Femur (tissue), 1 donor: ENCODE measurements at regions not wholly inside any gene's neighbourhood (a gene's known extent, or its start where the extent isn't known, plus 50 kb on each side); places are given as distances from the start of the nearest gene placed in this dataset.
A peak's percentile ranks its signal among the peaks of the same experiment; 100 is the strongest.

ENCODE experiments used
- DNase-seq: peaks from one replicate; pipeline ENCODE4 v3.0.0-alpha.2; 2017

DNA sequence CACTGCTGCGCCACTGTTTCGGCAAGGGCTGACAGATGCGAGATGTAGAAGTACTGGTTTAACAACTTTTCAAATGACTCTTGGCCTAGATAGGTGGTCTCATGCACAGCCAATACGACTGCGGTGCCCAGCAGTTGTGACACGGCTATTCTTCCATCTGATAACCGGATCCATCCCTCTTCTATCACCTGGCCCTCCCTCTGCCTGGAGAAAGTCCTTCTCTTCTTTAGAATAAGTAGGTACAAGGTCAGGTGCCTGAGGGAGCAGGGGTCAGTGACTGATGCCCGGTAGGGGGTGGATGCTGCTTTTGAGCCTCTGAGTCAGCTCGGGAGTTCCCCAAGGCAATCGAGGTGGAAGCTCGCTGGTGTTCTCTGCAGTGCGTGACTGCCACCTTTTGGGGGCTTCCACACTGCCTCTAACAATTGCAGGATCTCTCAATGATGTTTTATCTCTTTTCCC is 166.8 kb upstream of the GRIK2 start:
- no peak for DNase-seq

DNA sequence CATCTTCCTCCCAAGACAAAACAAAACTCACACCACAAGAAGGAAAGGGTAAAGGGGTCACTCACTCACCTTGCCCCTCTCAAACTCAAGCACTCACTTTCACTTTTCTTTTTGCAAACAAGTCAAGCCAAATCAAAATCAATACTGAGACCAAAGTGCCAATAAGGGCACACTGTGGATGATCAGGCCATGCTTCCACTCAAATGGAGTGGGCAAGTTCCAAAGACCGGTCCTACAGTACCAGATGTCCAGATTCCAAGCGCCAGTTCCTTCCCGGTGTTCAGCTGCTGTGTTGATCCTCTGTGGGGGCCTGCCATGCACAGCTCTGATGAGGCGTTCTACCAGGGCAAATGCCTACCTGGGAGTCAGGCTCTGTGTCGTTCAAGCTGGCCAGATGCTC is 162.6 kb upstream of the GRIK2 start:
- no peak for DNase-seq

DNA sequence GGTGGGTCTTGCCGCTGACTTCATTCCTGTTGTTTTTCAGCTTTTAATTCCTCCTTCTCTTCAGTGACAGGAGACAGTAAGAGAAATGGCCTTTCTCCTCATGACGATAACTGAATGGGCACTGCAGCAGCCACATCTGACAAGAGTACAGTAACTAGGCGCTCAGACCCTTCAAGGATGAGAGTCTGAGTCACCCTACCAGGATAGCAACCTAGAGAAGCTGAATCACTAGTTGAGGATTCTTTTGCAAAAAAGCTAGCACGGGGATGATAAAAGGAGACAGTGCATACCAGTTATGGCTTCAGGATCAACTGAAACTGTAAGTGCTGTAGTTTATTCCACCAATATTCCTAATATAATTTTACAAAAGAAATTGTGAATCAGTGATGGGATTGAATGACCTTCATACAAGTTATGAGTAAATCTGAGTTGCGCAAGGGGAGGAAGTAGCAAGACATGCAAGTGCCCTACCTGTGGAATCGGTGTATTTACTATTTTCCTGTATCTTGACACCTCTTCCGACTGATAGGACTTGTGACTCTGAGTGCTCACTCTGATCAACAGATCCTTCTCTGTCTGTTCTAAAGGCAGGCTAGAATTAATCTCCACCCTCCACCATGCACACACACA is 161.8 kb upstream of the GRIK2 start:
- DNase-seq: no peak

DNA sequence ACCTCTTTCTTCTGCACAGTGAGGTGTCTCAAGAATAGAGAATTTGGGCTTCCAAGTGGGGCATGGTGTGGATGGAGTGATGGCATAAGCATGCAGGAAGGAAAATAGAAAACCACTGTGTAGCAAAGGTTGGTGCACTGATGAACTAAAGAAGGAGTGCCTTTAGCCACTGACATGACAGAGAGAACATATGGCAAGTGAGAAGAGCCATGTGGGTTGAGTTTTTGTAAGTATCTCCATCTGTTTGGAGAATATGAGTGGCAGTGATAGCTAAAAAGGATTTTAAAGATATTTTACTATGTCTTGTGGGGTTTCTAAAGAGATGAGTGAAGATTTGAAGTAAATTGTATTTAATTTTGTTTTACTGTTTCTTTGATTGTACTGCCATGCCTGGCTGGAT is 160.5 kb upstream of the GRIK2 start:
- no peak for DNase-seq

DNA sequence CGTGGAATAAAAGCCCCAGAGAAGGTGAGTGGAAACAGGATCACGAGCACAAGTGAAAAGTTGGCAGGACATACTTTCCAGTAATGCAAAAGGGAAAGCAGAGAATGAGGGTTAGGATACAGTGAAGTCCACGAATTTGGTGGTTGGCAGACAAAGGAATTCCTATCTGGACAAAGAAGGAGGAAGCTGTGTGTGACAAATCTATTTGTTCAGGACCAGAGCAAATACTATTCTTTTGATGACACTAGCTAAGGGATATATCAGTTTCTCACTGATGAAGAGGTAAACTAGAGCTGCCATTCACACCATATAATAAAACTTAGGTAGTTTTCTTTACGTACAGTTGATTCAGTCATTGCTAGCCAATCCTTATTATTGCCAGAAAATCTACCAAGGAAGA is 156.8 kb upstream of the GRIK2 start:
- DNase-seq: no peak

DNA sequence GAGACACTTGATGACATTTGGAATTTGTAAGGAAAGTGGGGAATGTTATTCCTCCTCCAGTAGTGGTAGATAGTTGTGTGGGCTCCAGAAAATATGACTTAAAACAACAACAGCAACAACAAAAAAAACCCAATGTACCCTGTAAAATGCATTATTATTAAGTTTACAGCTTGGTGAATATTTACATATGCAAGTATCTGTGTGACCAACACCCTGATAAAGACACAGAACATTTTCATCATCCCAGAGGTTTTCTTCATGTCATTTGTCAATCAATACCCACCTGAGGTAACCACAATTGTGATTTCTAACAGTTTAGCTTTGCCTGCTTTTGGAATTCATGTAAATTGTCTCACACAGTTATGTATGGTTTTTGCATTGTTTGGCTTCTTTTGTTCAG is 152.1 kb upstream of the GRIK2 start:
- DNase-seq: no peak

DNA sequence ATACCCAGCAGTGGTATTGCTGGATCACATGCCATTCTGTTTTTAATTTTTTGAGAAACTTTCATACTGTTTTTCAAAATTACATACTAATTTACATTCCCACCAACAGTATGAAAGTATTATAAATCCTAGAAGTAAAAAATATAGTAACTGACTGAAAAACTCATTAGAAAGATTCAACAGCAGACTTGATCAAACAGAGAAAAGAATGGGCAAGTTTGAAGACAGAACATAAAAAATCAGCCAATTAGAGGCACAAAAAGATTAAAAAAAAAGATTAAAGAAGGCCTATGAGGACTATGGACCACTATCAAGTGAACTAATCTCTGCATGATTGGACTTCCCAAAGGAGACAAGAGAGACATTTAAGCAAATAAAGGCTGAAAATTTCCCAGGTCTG is 144.0 kb upstream of the GRIK2 start:
- DNase-seq: no peak

DNA sequence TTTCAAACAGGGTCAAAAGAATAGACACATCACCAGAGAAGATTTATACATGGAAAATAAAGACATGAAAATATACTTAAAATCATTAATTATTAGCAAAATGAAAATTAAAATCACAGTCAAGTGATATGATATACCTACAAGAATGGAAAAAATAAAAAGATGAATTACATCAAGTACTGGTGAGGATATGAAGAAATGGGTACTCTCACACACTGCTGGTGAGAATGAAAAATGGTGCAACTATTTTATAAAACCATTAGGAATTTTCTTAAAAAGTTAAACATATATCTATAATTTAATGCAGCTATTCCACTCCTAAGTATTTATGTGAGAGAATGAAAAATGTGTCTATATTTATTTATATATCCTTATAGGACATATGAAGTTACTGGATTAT is 136.3 kb upstream of the GRIK2 start:
- DNase-seq: no peak

DNA sequence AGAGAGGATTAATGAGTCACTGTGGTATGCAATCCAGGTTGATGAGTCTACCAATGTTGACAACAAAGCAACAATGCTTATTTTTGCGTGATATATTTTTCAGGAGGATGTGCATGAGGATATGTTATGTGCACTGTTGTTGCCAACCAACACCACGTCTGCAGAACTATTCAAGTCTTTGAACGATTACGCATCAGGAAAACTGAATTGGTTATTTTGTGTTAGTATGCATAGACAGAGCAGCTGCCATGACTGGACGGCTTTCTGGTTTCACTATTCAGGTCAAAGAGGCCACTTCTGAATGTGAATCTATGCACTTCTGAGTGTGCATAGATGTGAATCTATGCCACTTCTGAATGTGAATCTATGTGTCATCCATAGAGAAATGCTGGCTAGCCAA is 134.0 kb upstream of the GRIK2 start:
- no peak for DNase-seq

DNA sequence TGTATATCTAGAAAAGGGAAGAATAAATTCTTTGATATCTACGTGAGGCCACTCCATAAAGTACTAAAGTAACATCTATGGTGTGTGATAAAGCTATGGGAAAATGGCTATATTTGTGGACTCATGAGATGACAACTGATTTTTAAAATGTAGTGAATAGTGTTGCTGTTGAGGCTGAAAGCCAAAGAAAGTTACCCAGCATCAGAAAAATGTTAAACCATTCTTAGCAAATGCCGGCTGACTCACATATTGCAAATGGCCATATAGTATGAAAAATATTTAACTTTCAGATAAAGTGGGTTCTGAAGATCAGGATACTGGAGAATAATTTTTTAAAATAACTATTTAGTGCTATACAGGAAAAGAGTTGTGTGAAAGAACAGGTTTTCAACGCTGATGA is 129.9 kb upstream of the GRIK2 start:
- no peak for DNase-seq

DNA sequence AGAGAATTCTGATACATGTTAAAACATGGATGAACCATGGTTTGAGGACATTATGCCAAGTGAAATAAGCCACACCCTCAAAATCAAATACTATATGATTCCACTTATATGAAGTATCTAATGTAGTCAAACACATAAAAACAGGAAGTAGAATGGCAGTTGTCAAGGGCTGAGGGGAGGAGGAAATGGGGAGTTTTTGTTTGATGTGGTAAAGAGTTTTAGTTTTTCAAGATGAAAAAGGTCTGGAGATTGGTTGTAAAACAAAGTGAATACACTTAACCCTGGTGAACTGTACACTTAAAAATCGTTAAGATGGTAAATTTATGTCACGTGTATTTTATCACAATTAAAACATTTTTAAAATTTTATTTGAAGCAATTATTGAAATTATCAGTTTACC is 127.4 kb upstream of the GRIK2 start:
- DNase-seq: no peak

DNA sequence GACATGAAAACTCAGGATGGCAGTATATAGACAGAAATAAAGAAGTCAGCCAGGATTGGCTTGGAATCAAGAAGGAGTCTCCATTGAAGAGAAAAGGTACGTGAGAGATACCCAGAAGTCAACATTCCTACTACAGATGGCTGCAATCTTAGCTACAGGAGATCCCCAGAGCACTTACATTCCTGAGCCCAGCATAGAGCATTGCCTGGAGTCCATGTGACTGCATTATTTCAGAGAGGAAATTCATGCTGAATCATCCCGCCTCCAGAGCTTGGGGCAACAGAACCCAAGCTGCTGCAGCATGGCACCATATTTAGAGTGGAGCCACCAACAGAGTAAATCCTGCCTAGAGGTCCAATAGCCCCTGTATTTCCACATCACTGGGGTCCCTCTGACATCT is 125.0 kb upstream of the GRIK2 start:
- DNase-seq: no peak

DNA sequence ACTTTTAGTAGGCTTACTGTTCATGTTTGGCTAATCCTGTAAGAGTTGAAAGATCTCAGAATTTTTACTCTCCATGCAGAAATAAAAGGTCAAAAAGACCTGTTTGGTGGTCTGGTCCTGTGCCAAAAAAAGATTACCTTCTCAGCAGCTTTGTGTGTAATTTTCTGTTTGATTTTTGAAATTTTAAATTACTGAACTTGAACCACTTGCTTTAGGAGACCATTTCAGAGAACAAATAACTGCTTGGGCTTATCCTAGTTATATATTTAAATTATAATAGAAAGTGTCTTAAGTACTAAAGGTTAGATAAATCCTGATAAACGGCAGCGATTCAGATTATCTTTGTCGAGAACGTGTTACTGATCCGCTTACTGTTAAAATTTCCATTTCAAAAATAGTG is 118.3 kb upstream of the GRIK2 start:
- no peak for DNase-seq

DNA sequence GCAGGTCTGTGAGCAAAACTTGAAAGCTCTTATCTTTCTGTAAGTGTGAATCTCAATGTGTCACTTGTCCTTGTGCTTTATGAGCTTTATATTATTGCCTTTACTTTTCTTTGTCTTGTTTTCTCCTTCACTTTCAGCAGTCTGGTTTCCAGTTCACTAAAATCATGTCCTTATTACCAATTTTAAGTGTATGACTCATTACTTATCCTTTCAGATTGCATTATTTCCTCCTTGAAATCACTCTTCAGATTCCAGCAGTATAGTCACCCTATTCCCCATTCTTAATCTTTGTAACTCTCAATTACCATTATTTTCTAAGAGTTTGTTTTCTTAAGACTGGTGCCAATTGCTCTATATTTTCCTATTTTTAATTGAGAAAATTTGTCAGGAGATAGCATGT is 117.4 kb upstream of the GRIK2 start:
- DNase-seq: no peak

DNA sequence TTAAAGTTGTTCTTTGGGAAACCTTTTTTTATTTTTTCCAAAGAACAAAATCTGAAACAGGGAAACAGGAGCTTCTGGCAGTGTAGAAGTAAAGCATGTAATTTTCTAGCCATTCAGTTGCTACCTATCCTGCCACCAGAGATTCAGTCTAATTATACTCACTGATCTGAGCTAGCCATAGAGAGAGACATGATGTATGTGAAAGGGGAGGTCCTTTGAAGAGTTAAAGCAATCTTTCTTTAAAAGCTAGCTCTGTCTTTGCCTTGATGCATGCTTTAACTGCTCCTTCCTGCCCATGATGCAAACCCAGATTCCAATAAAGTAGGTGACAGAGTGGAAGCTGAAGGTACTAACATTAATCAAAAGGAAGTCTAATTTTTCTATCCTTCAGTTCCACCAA is 114.1 kb upstream of the GRIK2 start:
- no peak for DNase-seq

DNA sequence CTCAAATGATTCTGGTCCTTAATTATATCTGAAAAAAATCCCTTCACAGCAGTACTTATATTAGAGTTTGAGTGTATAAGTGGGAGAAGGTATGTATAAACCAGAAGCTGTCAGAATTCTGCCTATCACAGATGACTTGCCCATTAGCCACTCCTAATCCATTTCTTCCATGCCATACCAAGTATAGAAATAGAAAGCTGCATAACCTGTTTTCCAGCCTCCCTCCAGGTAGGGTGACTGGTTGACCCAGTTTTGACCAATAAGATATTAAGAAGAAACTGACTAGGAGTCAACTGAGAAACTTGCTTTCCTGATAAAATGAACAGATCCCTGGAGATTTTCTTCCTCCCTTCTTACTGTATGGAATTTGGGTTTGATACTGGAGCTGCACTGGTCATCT is 112.2 kb upstream of the GRIK2 start:
- no peak for DNase-seq

DNA sequence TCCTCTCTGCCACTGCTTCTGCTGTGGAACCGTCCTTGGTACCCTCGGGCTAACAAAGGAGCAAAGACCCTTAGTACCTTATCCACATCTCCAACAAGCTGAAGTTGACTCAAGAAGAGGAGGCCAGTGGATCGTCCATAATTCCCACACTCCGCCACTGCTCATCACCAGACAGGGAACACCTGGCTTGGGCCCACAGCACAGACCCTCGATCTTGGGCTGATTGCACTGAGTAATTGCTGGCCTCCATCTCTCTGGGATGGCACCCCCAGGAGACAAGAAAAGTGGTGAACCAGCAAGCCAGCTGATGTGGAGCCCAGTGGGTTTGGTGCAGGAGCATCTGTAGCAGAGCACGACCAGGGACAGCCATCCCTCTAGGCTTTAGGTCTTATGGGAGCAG is 109.4 kb upstream of the GRIK2 start:
- no peak for DNase-seq

DNA sequence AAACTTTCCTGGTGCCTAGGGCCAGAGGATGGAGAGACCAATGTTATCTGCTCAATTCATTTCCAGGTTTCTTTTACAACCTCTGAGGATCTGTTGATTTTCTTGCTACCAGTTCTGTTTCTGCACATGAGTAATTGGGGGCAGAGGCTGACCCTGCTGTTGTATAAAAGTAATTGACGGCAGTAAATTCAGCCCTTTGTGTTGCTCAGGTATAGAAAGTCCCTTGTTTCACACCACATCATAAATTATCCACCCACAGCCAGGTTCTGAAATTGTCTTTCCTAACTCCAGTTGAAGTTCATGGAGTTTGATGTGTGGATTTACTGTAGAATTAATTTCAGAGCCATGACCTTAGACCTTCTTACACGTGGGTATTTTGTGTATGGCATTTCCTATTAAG is 107.4 kb upstream of the GRIK2 start:
- DNase-seq: no peak

DNA sequence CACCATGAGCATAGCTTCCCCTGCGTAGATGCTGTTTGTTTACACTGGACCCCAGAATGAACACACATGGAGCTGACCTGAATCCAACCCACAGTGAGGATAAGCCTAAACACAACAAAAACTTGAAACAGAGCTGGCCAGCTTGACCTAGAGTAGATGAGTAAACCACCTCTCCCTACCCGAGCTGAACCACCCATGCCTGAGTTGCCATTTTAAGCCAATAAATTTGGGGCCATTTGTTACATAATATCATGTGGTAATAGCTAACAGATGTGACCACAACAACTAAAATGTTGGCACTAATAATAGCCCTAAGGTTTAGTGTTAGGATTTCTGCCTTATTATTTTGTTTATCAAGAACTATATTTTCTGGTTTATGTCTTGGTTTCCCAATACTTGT is 103.2 kb upstream of the GRIK2 start:
- no peak for DNase-seq

DNA sequence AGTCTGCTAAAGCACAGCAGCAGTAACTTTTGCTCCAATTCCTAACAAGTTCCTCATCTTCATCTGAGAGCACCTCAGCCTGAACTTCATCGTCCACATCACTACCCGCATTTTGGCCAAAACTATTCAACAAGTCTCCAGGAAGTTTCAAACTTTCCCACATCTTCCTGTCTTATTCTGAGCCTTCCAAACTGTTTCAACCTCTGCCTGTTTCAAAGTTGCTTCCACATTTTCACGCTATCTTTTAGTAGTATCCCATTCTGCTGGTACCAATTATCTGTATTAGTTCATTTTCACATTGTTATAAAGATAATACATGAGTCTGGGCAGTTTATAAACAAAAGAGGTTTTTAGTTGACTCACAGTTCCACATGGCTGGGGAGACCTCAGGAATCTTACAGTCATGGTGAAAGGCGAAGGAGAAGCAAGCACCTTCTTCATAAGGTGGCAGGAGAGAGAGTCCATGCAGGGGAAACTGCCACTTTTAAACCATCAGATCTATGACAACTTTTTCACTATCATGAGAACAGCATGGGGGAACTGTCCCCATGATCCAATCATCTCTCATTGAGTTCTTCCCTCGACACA is 99.4 kb upstream of the GRIK2 start:
- DNase-seq: no peak

DNA sequence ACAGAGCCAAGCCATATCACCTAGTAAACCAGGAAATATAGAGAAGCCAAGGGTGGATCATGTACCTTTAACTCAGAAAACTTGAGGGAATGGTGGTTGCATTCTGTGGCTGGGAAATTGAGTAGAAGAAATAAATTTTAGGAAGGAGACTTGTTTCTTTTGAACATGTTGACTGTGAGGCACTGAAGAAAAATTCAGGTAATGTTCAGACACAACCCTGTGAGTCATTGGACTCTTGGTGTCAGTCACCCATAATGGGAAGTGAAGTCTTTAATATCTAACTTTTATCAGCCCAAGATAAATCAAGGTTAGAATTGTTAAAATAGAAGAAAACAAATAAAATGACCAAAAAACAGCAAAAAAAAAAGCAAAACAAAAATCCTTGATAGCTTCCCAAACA is 98.8 kb upstream of the GRIK2 start:
- DNase-seq: no peak

DNA sequence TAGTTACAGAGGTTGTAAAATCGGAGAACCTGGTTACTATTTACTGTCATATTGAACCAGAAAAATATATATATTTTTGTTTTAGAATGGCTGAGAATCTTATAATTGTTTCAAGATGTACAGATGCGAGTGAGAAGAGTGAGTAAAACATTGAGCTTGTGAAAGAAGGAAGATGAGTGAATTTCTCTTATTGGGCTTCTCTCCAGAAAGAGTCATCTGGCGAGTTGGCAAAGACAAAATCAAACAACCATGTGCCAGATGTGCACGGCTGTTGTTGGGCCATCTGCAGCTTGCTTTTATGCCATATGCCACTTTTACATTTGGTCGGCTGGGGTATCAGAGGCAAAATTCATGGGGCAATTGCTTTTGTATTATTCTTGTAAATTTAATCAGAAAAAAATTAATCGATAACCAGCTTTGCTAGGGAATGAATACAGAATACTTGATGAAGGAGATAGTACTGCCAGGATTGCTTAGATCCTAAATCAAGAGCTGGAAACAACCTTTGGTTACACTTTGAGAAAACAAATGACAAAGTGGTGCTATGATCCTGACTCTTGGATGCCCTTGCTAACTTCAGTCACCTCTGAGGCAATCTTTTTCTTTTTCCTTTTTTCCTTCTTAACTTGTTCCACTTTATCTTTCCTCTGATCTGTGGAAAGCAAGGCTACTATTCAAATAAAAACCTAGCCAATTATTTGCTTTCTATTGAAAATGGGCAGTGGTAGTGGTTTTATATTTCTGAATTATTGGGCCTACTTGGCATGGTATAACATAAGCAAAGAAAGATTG is 97.1 kb upstream of the GRIK2 start:
- peak; percentile 41 for DNase-seq

DNA sequence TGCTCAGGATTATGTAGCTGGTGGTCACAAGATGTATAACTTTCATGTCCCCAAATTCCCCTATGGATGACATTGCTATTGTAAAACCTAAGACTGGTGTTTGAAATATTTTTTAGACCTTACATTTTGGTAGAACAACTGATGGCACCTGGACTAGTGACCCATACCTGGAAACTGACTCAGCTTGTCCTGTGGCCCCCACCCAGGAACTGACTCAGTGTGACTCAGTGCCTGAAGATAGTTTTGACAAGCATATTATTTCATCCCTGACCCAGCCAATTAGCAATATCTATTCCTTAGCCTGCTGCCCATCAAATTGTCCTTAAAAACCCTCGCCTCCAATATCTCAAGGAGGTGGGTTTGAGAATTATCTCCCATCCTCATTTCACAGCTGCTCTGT is 90.9 kb upstream of the GRIK2 start:
- no peak for DNase-seq

DNA sequence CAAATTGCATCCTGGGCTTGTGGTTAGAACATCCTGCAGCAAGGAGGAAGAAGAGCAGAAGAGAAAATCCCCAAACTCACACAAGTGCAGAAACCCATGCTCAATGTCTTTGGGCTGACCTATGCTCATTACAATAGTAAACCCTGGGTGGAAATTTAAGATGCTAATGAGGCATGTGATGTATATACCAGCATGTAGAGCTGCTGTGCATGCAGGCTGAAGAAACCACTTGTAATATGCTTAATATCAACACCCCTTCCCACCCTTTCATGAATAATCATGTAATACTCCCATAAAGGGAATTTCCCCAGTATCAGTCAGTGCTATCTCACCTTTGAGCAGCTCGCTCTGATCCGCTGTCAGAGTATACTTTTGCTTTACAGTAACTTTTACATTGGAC is 90.0 kb upstream of the GRIK2 start:
- DNase-seq: no peak

DNA sequence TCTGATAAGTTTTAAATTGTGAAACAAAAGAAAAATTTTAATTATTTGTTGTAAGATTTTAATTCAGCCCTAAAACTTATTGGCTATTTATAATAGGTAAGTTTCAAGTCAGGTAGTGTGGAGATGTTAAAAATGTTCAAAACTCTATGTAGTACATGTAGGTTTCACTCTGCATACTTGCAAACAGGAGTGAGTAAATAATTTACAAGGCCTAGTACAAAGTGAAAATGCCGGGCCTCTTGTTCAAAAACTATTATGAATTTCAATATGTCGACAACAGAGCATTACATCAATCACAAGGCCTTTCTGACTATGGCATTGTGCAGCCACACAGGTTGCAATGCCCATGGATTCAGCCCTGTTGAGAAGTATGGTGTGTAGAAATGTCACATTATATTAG is 80.9 kb upstream of the GRIK2 start:
- no peak for DNase-seq
